Motor neuron (in vitro differentiated cells): ENCODE measurements at regions not wholly inside any gene's neighbourhood (a gene's known extent, or its start where the extent isn't known, plus 50 kb on each side); places are given as distances from the start of the nearest gene placed in this dataset.
"Not testable (repeated sequence)": the region's sequence is repeated elsewhere in the genome, so short reads cannot be mapped to it uniquely, and the experiment has no call there.

Source experiments
- ATAC-seq, 8 experiments: fragments of 200-7000 bp; cut with Tn5 transposase; replicated peaks in 6 of 8; 2 replicates each; pipeline ENCODE4 v1.8.0; 2021; ENCODE audit warnings: mild to moderate bottlenecking in 8 of 8, moderate library complexity in 8 of 8
- H3K27ac ChIP-seq, 2 donors: fragments of 250-450 bp; sonication (Bioruptor Pico); 2 replicates each; pipeline ENCODE4 v1.9.0; 2021; ENCODE audit warnings: antibody characterized with exemption in 2 of 2, mild to moderate bottlenecking in 2 of 2, moderate library complexity in 1 of 2
- H3K4me1 ChIP-seq, 2 donors: fragments of 250-450 bp; sonication (Bioruptor Pico); replicated peaks in 1 of 2; 2 replicates each; pipeline ENCODE4 v1.6.1; 2021; ENCODE audit warnings: antibody characterized with exemption in 2 of 2, mild to moderate bottlenecking in 2 of 2, moderate library complexity in 1 of 2
- H3K4me3 ChIP-seq, 5 donors: fragments of 250-450 bp; sonication (Bioruptor Pico); 2 replicates each; pipeline ENCODE4 v1.9.0; 2021; ENCODE audit warnings: antibody characterized with exemption in 5 of 5, mild to moderate bottlenecking in 5 of 5, moderate library complexity in 4 of 5
- WGBS, 10 experiments: fragments of 450-650 bp; shearing (Covaris generic); methylation state at CpG; one replicate each; pipeline ENCODE4 v1.0.0; 2022; 5-methylcytosine and 5-hydroxymethylcytosine counted together
- in situ Hi-C, 9 experiments: fragments of 400-800 bp; cut with MboI; loops; one replicate each; pipeline ENCODE4 v1.15.0; 2021; ENCODE audit warnings: low sequenced_read_pairs in 9 of 9, low pct_unique_long_range_greater_than_20kb in 2 of 9; ENCODE audit not compliant: unreplicated experiment in 9 of 9

DNA sequence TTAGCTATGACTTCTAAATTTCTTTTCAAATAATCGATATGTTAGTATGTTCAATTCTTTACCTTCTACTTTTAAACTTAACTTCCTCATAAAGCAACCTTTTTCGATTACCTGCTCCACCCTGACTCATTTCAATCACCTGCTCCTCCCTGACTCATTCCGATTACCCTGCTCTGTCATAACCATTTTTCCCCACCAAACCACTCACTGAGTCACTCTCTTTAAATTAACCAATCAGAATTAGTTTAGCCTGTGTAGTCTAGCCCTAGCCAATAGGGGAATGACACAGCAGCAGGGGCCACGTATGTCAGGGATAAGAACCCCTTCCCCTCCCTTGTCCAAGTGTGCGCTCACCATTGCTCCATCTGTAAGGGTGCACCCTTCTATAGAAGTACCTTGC is 530.1 kb upstream of the STEAP1 start:
- H3K4me1 ChIP-seq, H3K4me3 ChIP-seq, in situ Hi-C loops, ATAC-seq, H3K27ac ChIP-seq: not testable (repeated sequence)
- WGBS, 10 experiments, result 27 to 100% (median 89%) methylated on average over 2 to 5 of the region's 5 CpGs; no CpG with 5 or more reads in 1 of the 10 experiments

DNA sequence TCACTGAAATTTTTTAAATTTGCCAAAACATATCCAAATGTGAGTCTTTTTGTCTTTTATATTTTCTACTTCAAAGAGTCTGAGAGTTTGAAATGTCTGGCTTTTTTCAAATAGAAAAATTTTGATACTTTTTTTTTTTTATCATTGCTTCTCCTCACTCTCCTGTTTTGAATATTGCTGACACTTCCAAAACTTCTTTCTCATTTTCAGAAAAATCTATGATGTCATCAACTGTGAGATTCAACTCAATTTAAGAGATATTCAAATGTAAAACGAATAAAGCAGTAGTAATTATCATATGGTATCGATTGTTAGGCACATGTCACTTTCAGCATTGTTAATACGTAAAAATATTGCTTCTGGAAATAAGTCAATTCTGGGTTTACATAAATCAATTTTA is 505.8 kb upstream of the STEAP1 start:
- H3K4me3 ChIP-seq, result no peak overlapping the region
- in situ Hi-C loops, result no loop called here
- no peak for ATAC-seq
- H3K27ac ChIP-seq, result no peak overlapping the region
- WGBS, 10 experiments, result 8 to 96% (median 86%) methylated on average over 2 to 3 of the region's 3 CpGs; no CpG with 5 or more reads in 1 of the 10 experiments
- H3K4me1 ChIP-seq, result no peaks in the 10 kb centered on the region

DNA sequence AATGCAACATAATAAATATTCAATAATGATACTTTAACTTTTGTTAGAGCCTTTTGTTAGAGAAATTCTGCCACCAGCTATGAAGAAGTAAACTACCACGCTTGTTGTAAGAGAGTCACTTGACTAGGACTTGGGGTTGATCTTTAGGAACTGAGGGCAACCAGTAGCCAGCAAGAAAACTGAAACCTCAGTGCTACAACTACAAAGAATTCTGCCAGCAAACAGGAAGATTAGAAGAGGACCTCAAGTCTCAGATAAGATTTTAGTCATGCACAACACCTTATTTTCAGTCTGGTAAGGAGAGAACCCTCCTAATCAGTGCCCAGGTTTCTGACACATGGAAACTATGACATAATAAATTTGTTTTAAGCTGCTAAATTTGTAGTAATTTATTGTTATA is 498.3 kb upstream of the STEAP1 start:
- in situ Hi-C loops, result no loop called here
- no peak for ATAC-seq
- no peak overlapping the region for H3K27ac ChIP-seq
- no peaks in the 10 kb centered on the region for H3K4me1 ChIP-seq
- 0 to 100% (median 100%) methylated on average over 1 of the region's 1 CpG; no CpG with 5 or more reads in 5 of the 10 experiments for WGBS, 10 experiments
- no peak overlapping the region for H3K4me3 ChIP-seq

- H3K27ac ChIP-seq, result no peak overlapping the region
- no peak overlapping the region for H3K4me3 ChIP-seq
- in situ Hi-C loops, result no loop called here
- peak in 3 of 8 experiments; percentile 24 to 43 (median 35) for ATAC-seq
- WGBS, 10 experiments, result 17 to 94% (median 67%) methylated on average over 1 to 2 of the region's 2 CpGs; no CpG with 5 or more reads in 1 of the 10 experiments
- peaks cover 0 to 3% of the 10 kb centered on the region in 2 donors for H3K4me1 ChIP-seq
Observed at GRCh38 chr7:89661876-89662275, 492.4 kb upstream of the STEAP1 start.

- WGBS, 10 experiments, result 0 to 100% (median 85%) methylated on average over 2 to 4 of the region's 4 CpGs
- in situ Hi-C loops, result no loop called here
- Histone ChIP-seq H3K27ac (no peak overlapping the region), H3K4me1 (peaks cover 0 to 3% of the 10 kb centered on the region in 2 donors), H3K4me3 (no peak overlapping the region)
- no peak for ATAC-seq
Observed at GRCh38 chr7:89666136-89666835, 488.0 kb upstream of the STEAP1 start.

DNA sequence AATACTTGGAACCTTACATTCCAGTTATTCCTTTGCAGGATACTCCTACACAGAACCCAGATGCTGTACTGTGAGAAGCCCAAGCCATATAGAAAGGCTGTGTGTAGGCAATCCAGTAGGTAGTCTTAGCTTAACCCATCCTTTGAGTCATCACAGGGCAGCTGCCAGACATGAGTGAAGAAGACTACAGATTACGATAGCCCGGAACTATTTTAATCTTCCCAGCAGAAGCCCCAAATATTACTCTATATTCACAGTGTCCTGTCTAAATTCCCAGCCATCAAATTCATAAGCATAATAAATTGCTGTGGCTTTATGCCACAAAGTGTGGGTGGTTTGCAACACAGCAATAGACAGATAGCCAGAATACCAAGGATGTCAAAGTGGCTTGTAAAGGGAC is 474.1 kb upstream of the STEAP1 start:
- WGBS, 10 experiments, result 33 to 100% (median 96%) methylated on average over 2 of the region's 2 CpGs; no CpG with 5 or more reads in 6 of the 10 experiments
- H3K4me3 ChIP-seq, result no peak overlapping the region
- in situ Hi-C loops, result no loop called here
- no peak overlapping the region for H3K27ac ChIP-seq
- no peaks in the 10 kb centered on the region for H3K4me1 ChIP-seq
- no peak for ATAC-seq

GRCh38 chr7:89681448-89681847 is 472.8 kb upstream of the STEAP1 start:
- 0 to 89% (median 66%) methylated on average over 1 of the region's 1 CpG; no CpG with 5 or more reads in 2 of the 10 experiments for WGBS, 10 experiments
- Histone ChIP-seq H3K4me1 (no peaks in the 10 kb centered on the region), H3K27ac (no peak overlapping the region), H3K4me3 (no peak overlapping the region)
- ATAC-seq, result no peak
- in situ Hi-C loops, result no loop called here

- Histone ChIP-seq H3K4me1 (peaks cover 0 to 4% of the 10 kb centered on the region in 2 donors), H3K27ac (no peak overlapping the region), H3K4me3 (no peak overlapping the region)
- no peak for ATAC-seq
- in situ Hi-C loops, result no loop called here
Observed at GRCh38 chr7:89685287-89685686, 469.0 kb upstream of the STEAP1 start.

DNA sequence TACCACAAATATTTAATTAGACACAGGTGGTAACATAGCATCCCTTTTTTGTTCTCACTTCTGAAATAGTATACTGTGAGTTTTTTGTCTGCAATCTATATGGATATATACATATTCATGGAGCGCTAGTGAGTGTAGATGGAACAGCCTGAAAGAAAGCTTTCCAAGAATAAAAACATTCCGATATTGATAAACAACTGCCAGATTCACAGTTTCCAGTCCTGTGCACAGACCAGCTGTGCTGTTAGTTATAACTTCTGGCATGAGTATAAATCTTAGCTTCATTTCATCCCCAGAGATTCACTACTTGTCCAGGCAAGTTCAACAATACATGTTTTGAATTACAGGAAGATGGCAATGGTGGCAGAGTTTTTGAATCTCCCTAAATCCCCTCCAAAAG is 467.1 kb upstream of the STEAP1 start:
- peak in 4 of 8 experiments; percentile 16 to 41 (median 30) for ATAC-seq
- 5 to 100% (median 88%) methylated on average over 1 to 2 of the region's 2 CpGs; no CpG with 5 or more reads in 1 of the 10 experiments for WGBS, 10 experiments
- no peak overlapping the region for H3K27ac ChIP-seq
- peaks cover 0 to 4% of the 10 kb centered on the region in 2 donors for H3K4me1 ChIP-seq
- H3K4me3 ChIP-seq, result no peak overlapping the region
- in situ Hi-C loops, result no loop called here

GRCh38 chr7:89695241-89695640 is 459.0 kb upstream of the STEAP1 start:
- in situ Hi-C loops, result no loop called here
- Histone ChIP-seq H3K4me1 (no peaks in the 10 kb centered on the region), H3K27ac (no peak overlapping the region), H3K4me3 (no peak overlapping the region)
- WGBS, 10 experiments, result 40 to 100% (median 100%) methylated on average over 1 of the region's 2 CpGs; no CpG with 5 or more reads in 5 of the 10 experiments
- ATAC-seq, result no peak

DNA sequence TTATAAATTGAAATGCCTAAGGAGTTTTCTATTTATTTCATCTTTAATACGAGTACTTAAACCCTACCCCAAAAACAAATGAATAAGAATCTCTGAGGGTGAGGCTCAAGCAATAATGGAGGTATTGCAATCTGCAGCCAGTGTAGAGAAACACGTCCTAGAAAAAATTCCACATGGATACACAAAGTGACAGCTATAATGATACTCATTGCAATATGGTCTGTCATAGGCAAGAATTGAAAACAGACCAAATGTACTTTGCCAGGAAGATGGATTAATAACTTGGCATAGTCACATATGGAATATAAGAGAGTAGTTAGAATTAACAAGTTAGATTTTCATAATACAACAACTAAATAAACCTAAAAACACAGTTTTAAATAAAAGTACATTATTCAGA is 440.1 kb upstream of the STEAP1 start:
- no peak overlapping the region for H3K4me3 ChIP-seq
- in situ Hi-C loops, result no loop called here
- no peak overlapping the region for H3K27ac ChIP-seq
- WGBS, 10 experiments, result 0 to 96% (median 60%) methylated on average over 1 to 2 of the region's 2 CpGs
- ATAC-seq, result no peak
- H3K4me1 ChIP-seq, result peaks cover 0 to 2% of the 10 kb centered on the region in 2 donors

GRCh38 chr7:89718941-89719340 is 435.3 kb upstream of the STEAP1 start:
- H3K4me3 ChIP-seq, H3K27ac ChIP-seq, in situ Hi-C loops, H3K4me1 ChIP-seq, ATAC-seq: not testable (repeated sequence)
- 0% methylated on average over 1 of the region's 2 CpGs; no CpG with 5 or more reads in 9 of the 10 experiments for WGBS, 10 experiments

- in situ Hi-C loops, result no loop called here
- ATAC-seq, result peak in 5 of 8 experiments; percentile 61 to 86 (median 73)
- Histone ChIP-seq H3K4me3 (no peak overlapping the region), H3K27ac (no peak overlapping the region), H3K4me1 (peaks cover 5 to 29% of the 10 kb centered on the region in 2 donors)
- WGBS, 10 experiments, result 7 to 85% (median 38%) methylated on average over 2 to 5 of the region's 5 CpGs; no CpG with 5 or more reads in 1 of the 10 experiments
Observed at GRCh38 chr7:89728481-89728880, 425.8 kb upstream of the STEAP1 start.
